GM19455 (cell line): ENCODE measurements at regions not wholly inside any gene's neighbourhood (a gene's known extent, or its start where the extent isn't known, plus 50 kb on each side); places are given as distances from the start of the nearest gene placed in this dataset.

Source experiments
- ATAC-seq: cut with Tn5 transposase; IDR thresholded peaks from one replicate; pipeline ENCODE4 v1.9.1; 2021; ENCODE audit not compliant: unreplicated experiment

DNA sequence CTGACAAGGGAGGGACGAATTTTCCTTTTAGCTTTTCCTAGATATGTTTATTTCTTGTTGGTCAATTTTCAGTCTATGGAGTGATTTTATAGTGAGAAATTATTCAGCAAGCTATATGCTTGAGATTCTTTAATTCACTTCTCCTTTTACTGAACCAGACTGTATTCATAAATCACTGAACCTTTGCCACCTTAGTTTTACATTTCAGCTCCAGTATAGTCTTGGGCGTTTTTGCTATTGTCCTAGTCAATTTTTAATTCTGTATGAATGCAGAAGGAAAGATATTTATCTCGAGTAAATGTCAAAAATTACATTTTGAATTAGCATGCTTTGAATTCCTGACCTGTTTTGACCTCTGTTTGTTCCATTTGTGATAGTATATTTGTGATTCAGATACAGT, 468.9 kb downstream of the IPMK start:
- no peak for ATAC-seq

DNA sequence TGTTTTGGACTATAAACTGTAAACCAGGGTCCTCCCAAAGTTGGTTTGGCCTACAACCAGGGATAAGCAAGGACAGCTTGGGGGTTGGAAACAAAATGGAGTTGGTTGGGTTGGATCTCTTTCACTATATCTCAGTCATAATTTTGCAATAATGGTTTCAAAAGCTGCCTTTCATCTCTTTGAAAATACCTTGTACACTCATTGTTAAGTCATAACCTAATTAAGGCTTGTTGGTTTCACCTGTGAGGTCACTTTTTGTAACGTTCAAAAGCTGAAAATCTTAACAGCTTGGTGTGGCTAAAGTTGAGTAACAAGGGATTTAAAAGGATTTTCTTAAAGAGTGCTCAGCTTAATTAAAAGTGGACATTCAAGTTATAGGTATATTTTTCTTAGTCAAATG, 476.1 kb downstream of the IPMK start:
- ATAC-seq, result no peak

DNA sequence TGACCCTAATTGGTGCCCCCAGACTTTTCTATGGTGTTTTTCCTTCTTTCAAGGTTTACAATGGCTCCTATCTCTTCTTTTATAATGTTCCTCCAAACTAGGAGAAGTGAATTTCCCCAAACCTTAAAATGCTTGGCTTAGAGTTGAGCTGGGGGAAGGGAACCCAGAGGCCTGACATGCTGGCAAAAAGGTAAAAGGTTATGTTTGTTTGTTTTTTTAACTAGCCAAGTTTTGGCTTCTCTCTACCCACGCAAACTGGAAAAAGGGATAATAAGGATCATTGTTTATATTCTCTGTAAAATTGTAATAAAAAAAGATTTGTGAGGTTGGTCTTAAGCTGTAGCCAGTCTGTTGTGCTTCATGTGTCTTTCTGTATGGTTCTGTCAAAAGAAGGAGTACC, 477.0 kb downstream of the IPMK start:
- ATAC-seq, result no peak

DNA sequence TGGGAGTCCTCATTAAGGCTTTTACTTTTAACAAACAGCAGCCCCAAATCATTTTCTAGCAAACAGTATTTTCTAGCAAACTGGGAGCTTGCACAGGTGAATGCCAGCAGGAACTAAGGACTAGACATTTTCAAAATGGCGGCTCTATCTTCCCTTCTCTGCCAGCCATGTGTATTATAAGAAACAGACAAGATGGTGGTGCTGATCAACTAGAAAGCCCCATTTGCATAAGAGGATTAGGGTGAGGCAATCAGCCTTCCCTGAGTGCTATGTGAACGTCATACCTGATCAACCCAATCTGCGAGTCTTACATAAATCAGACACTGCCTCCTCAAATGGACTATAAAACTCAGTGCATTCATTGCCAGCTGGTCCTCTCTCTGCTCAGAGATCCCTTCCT, 479.6 kb downstream of the IPMK start:
- no peak for ATAC-seq

DNA sequence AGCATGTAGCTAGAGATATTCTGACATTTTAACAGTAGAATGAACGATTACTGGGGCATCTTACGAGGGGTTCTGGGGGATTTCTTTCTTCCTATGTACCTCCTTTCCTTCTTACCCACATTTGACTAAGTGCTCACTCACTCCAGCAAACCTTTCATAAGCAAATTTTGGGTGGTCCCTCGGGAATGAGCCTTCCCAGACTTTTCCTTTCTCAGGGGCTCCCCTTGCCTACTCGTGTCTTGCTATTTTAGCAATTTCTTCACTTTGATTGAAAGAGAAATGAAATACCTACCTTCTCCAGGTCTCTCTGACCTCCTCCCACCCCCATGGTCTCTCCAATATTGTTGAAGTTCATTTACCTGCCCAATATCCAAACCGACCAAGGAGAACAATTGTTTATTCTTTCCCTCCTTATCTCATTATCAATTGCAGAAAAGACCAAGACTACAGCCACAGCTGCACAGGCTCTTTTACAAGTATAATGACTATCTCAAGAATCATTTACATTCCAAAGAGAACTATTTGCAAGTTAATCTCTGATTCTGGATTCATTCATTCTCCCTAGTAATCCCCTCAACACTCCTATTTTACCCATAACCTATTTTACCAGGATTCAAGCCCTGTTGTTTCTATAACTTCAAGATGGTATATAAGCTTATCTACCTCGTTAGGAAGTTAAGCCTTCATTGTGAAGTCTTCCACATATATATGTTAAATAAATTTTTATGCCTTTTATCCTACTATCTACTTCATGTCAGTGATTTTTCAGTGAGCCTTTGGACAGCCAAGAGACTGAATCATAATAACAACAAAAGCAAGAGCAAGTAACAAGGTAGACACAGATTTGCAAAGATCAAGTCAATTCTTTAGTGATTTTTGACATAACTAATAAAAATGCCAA, 480.6 kb downstream of the IPMK start:
- ATAC-seq, result no peak

DNA sequence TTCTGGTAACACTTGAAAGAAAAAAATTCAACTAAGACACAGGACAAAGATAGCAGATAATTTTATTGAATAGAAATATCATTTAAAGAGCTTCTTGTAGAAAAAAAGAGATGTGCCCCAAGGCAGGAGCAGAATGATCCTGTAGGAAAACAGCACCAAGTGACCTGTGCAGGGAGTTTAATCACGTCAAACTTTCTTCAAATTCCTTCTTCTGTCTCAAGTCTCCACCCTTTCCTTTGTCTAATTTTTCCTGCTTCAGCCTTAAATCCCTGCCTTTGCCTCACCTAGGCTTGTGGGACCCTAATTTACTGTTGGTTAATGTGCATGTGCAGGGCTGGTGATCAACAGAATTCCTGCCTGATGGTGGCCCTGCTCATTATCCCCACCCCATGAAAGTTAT, 481.4 kb downstream of the IPMK start:
- no peak for ATAC-seq

DNA sequence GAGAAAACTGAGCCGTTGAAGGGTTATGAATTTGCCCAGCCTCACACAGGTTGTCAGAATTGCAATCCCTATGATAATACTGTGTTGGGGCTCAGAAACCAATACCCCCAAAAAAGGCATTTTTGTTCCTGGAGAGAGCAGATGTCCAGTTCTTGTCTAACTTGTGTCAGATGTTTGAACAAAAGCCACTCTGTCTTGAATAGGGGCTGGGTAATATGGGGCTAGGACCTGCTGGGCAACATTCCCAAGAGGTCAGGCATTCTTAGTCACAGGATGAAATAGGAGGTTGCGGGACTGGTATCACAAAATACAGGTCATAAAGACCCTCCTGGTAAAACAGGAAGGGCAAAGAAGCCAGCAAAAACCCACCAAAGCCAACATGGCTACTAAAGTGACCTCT, 482.1 kb downstream of the IPMK start:
- ATAC-seq, result no peak

DNA sequence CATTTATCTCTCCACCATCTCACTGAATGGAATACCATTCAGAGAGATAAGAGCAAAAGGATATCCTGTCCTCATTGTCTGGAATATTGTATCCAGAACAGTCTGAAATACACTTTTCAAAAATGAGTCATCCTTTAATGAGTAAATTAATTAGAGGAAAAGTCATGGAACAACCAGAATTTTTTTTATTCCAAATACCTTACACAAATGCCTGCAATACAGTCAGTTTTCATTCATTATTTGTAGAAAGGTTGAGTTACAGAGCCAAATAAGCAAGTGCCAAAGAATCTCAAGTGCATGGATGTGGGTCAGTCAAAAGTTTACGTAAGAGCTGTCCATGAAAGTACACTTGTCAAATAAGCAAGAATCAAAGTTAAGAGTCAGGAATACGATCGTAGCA, 482.6 kb downstream of the IPMK start:
- ATAC-seq, result no peak

DNA sequence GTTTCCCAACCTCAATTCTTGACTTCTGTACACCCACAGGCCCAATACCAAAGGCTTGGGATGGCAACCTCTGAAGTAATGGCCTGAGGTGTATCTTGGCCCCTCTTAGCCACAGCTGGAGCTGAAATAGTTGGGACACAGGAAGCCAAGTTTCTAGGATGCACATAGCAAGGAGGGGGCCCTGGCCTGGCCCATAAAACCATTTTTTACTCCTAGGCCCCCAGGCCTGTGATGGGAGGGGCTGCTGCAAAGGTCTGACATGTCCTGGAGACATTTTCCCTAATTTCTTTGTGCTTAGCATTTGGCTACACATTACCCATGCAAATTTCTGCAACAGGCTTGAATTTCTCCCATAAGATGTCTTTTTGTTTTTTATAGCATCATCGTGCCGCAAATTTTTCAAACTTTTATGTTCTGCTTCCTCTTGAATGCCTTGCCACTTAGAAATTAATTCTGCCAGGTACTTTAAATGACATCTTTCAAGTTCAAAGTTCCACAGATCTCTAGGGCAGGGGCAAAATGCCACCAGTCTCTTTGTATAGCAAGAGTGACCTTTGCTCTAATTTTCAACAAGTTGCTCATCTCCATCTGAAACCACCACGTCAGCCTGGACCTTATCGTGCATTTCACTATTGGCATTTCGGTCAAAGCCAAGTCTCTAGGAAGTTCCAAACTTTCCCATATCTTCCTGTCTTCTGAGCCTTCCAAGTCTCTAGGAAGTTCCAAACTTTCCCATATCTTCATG, 490.8 kb downstream of the IPMK start:
- no peak for ATAC-seq

DNA sequence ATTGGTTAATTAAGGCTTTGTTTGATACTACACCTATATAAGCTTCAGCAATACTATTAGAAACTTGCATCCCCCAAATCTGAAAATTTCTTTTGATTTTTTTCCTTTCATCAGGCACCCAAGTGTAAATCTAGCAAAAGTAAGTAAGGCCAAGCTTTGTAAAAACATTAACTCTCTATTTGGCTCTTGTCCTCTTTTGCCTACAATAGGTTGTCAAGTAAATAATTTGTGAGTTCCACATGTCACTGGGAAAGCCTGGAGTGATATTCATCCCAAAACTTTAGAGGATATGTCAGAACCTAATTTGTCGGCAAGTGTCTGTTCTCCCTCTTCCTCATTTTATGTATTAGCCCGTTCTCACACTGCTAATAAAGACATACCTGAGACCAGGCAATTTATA, 492.4 kb downstream of the IPMK start:
- no peak for ATAC-seq

DNA sequence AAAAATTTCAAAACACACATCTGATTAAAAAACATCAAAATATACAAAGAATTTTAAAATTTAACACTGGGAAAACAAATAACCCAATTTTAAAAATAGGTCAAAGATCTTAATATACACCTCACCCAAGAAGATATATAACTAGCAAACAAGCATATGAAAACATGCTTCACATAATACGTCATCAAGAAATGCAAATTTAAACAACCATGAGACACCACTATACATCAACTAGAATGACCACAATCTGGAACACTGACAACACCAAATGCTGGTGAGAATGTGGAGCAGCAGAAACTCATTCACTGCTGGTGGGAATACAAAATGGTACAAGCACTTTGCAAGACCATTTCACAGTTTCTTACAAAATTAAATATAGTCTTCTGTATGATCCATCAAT, 498.4 kb downstream of the IPMK start:
- ATAC-seq, result no peak

DNA sequence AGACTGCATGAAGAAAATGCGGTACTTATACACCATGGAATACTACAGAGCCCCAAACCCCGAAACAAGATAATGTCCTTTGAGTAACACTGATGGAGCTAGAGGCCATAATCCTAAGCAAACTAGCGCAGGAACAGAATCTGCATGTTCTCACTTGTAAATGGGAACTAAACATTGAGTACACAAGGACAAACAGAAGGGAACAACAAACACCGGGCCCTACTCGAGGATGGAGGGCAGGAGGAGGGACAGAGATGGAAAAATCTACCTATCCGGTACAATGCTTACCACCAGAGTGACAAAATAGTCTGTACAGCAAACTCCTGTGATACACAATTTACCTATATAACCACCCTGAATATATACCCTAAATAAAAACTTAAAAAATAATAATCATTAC, 507.9 kb downstream of the IPMK start:
- no peak for ATAC-seq

DNA sequence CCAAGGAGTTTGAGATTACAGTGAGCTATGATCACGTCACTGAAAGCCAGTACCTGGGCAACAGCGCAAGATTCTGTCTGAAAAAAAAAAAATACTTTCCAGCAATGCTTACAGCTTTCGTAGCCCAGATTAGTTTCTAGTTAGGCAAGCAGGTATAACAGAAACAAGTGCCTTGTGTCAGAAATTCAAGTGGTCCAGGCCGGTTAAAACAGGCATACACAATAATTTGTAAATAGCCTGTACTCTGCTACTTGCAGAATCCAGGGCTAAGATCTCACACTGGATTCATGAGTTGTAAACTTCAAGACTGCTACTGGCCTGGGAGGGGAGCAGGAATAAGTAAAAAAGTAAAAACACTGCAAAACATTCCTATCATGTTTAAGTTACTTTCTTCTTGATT, 512.9 kb downstream of the IPMK start:
- ATAC-seq, result no peak

DNA sequence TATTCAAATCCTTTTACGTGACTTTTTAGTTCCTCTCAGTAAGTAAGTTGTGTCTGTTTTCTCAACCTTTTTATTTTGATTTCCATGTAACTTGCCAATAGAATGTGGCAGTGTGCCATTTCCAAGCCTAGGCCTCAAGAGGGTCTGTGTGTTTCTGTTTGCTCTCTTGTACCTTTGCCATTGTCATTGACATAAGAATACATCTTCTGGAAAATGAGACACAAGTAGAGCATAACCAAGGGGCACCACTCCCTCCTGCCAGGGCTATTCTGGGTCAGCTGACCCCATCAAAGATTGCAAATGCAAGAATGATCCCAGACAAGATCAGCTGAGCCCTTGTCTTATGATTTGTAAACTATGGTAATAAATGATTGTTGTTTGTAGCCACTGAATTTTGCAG, 524.0 kb downstream of the IPMK start:
- no peak for ATAC-seq

DNA sequence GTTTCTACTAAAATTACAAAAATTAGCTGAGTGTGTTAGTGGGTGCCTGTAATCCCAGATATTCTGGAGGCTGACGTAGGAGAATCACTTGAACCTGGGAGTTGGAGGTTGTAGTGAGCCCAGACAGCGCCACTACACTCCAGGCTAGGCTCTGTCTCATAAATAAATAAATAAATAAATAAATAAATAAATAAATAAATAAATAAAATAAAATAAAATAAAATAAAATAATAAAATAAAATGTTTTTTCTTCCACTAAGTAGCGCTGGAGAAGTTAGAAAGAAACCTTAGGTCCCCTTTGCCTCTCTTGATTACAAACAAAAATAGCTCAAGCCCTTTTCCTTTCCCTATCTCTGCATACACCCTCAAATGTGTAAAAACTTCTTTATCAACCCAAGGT, 525.9 kb downstream of the IPMK start:
- no peak for ATAC-seq

DNA sequence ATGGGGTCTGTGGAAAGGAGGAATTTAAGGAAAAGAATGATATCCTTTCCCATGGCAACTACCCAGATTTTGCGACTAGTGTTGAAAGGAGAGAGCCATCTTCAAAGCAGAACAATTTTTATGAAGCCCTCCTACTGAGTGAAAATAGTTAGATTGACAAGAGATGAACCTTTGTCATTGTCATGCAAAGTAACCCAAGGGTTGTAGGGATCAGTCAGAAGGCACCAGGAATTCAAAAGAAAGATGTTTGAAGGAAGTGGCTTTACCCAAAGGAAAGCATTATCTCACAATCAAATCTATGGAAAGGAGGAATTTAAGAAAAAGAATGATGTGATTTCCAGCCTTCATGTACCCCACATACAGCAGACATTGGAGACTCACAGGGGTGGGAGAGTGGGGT, 544.4 kb downstream of the IPMK start:
- no peak for ATAC-seq

DNA sequence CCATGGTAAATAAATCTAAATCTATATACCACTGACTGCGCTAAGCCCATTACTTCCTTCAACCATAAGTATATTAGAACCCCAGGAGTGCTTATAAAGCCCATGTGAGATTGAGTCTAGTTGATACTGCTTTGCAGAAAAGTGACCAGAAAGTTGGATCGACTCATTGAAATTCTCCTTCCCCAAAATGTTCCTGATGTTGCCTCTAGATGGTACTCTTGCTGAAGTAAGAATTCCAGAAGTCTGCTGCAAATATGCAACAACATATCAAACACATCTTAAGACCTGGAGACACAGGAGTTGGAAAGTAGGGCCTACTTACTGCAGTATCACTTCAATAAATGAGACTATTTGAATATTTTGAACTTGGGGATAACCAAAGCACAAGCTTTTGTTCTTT, 550.8 kb downstream of the IPMK start:
- no peak for ATAC-seq

DNA sequence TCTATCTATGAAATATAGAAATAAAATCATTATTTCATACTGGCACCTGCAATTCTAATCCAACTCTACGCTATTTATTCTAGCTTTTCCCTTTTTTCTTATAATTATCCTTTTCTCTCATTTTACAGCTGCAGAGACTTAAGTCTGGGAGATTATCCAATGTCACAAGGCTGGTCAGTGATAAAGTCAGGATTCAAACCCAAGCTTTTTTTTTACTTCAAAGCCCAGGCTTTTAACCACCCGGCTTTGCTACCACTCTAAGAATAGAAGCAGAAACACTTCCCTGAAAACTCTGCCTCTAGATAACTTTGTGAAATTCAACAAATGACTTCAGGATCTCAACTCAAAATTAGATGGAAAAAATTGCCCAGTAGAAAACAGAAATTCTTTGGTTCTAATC, 552.5 kb downstream of the IPMK start:
- ATAC-seq, result no peak

DNA sequence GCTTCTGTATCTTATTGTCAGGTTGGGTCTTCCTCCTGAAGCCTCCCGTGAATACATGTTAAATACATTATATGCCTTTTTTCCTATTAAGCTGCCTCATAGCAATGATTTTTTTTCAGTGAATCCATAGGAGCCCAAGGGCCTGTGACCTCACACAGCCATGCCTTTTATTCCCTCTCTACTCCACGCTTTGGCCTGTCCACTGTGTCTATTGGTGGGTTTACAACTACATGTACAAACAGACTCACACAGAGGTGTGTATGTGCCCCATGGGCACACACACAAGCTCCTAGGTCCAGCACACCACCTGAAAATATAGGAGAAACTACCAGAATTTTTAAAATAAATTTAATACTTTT, 560.4 kb downstream of the IPMK start:
- ATAC-seq, result no peak

DNA sequence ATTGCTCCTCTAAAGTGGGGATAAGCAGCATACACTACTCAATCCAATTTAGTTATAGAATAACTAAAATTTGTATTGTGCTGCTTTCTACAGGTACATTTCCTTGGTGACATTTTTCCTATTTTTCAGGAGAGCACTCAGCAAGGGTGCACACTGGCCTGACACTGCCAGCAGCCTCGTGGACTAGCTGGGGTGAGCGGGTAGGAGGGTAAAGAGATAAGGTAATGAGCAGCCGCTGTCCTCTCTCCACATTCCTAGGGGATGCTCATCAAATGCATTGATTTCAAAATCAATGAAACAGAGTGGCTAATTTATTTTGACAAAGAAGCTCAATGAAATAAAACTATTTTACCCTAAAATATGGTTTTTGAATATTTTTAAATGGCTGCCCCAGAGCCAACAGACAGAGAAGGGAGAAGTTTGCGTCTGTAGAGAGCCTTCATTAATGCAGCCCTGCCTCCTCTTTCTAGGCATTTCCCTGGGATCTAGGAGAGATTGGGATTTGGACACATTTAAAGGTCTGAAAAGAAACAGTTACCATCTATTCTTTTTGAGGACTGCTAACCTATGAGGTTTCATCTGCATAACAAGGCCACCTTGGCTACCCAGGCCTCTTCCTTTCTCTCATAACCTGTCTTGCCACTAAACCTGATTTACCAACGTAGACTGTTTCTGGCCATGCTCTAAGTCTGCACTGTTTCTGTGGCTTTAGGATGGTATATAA, 561.0 kb downstream of the IPMK start:
- ATAC-seq, result no peak

DNA sequence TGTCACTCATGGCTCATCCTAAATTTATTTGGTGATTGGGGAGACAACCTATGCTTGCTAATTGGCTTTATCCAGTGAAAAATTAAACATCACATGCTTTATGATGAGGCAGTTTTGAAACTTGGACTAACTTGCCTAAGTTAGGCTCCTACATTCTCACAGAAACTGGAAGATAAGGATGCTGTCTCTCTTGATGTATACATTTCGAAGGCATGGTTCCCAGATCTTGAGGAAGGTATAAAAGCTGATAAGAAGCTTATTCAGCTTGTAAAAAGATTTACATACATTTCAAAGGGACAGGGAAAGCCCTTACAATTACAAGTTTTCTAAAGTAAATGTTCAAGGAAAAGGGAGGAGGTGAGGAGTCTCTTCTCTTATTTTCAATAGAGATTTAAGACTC, 561.7 kb downstream of the IPMK start:
- no peak for ATAC-seq

DNA sequence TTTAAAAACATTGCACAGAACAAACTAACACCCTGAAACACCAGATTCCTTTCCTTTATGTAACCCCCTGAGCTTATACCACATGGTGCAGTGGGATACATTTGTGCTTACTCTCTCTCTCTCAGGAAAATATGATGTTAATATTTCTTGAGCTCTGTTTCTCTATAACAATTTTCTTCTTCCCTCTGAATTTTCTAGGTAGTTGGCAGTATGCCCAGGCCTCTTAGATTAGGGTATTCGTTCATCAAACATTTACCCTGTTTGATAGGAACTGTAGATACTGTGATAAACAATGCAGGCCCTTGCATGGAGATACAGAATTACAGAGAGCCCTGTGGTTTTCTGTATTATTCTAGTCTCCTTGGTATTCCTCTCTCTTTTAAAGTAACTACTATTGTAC, 567.8 kb downstream of the IPMK start:
- no peak for ATAC-seq
